ENCODE measurements at regions not wholly inside any gene's neighbourhood (a gene's known extent, or its start where the extent isn't known, plus 50 kb on each side); places are given as distances from the start of the nearest gene placed in this dataset.

DNA sequence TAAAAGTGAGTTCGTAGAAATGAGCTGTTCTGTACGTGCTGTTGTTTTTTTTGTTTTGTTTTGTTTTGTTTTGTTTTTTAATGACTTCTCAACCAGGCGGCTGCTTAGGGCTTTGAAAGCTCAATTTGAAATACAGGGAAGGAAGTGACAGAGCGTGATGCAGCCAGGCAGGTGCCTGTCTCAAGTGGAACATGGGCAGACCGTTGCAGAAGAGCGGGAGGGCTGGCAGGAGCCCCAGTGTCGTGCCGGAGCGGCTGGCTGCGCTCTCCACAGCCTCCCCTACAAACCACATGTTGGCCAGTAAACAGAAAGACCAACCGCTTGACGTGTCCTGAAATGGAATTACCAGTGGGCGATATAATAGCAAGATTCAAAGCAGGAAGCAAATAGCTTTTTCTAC is 164.9 kb upstream of the RREB1 start:
- DNase-seq = no peak
- H3K4me3 ChIP-seq (ENCODE audit: low read depth in 2 of 2, low read length in 1 of 2) = no peak overlapping the region
- TF ChIP-seq TEAD4 (IDR thresholded peaks at IDR 0.05; ENCODE audit: borderline replicate concordance, insufficient read depth) = no peak
- no peak for TF ChIP-seq RAD21 (IDR thresholded peaks at IDR 0.05; ENCODE audit: low read length)
- TF ChIP-seq FOXM1 (IDR thresholded peaks at IDR 0.05; ENCODE audit: low read depth) = no peak
- TF ChIP-seq GATA2 (CRISPR knock-in tag; IDR thresholded peaks at IDR 0.05) = no peak
- TF ChIP-seq NFIC (IDR thresholded peaks at IDR 0.05; ENCODE audit: borderline replicate concordance) = no peak
- TF ChIP-seq, protein P1, sequence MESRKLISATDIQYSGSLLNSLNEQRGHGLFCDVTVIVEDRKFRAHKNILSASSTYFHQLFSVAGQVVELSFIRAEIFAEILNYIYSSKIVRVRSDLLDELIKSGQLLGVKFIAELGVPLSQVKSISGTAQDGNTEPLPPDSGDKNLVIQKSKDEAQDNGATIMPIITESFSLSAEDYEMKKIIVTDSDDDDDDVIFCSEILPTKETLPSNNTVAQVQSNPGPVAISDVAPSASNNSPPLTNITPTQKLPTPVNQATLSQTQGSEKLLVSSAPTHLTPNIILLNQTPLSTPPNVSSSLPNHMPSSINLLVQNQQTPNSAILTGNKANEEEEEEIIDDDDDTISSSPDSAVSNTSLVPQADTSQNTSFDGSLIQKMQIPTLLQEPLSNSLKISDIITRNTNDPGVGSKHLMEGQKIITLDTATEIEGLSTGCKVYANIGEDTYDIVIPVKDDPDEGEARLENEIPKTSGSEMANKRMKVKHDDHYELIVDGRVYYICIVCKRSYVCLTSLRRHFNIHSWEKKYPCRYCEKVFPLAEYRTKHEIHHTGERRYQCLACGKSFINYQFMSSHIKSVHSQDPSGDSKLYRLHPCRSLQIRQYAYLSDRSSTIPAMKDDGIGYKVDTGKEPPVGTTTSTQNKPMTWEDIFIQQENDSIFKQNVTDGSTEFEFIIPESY (IDR thresholded peaks at IDR 0.05; ENCODE audit: borderline replicate concordance, low read depth) = no peak
- no peak for TF ChIP-seq TAF1 (IDR thresholded peaks at IDR 0.05; ENCODE audit: borderline replicate concordance, low read depth, low read length)
- TF ChIP-seq CHD2 (IDR thresholded peaks at IDR 0.05; ENCODE audit: low read length, partially characterized antibody) = no peak
- no peak for TF ChIP-seq FOXJ3 (CRISPR knock-in tag; IDR thresholded peaks at IDR 0.05)
- TF ChIP-seq, protein P2, sequence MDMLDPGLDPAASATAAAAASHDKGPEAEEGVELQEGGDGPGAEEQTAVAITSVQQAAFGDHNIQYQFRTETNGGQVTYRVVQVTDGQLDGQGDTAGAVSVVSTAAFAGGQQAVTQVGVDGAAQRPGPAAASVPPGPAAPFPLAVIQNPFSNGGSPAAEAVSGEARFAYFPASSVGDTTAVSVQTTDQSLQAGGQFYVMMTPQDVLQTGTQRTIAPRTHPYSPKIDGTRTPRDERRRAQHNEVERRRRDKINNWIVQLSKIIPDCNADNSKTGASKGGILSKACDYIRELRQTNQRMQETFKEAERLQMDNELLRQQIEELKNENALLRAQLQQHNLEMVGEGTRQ (IDR thresholded peaks at IDR 0.05; ENCODE audit: borderline replicate concordance, low read depth, low read length) = no peak
- TF ChIP-seq GABPA (IDR thresholded peaks at IDR 0.05; ENCODE audit: low read depth) = no peak
- no peak for TF ChIP-seq RFX5 (IDR thresholded peaks at IDR 0.05; ENCODE audit: low read length)

DNA sequence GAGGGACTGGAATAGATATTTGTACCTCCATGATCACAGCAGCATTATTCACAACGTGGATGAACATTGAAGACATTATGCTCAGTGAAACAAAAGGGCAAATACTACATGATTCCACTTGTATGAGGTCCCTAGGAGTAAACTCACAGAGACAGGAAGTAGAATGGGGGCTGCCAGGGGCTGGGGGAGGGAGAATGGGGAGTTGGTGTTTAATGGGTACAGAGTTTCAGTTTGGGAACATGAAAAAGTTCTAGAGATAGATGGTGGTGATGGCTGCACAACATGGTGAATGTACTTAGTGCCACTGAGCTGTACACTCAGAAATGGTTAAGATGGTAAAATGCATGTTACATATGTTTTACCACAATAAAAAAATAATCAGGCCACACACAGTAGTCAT is 164.3 kb upstream of the RREB1 start:
- no peak overlapping the region for H2AFZ ChIP-seq (ENCODE audit: low read depth)
- TF ChIP-seq RCOR1 (IDR thresholded peaks at IDR 0.05; ENCODE audit: low read length) (no peak), SMC3 (IDR thresholded peaks at IDR 0.05; ENCODE audit: low read depth, low read length) (no peak), TEAD4 (IDR thresholded peaks at IDR 0.05; ENCODE audit: borderline replicate concordance, insufficient read depth) (no peak), GABPA (IDR thresholded peaks at IDR 0.05; ENCODE audit: low read depth) (no peak), MXI1 (IDR thresholded peaks at IDR 0.05; ENCODE audit: low read depth, low read length) (no peak), EP300 (IDR thresholded peaks at IDR 0.05; ENCODE audit: borderline replicate concordance in 1 of 2, low read depth in 1 of 2, low read length in 1 of 2) (no peak), ELF1 (IDR thresholded peaks at IDR 0.05) (no peak), NRF1 (IDR thresholded peaks at IDR 0.05; ENCODE audit: low read depth, low read length) (no peak), FOXM1 (IDR thresholded peaks at IDR 0.05; ENCODE audit: low read depth) (no peak), TAF1 (IDR thresholded peaks at IDR 0.05; ENCODE audit: borderline replicate concordance, low read depth, low read length) (no peak)
- TF ChIP-seq, protein P3, sequence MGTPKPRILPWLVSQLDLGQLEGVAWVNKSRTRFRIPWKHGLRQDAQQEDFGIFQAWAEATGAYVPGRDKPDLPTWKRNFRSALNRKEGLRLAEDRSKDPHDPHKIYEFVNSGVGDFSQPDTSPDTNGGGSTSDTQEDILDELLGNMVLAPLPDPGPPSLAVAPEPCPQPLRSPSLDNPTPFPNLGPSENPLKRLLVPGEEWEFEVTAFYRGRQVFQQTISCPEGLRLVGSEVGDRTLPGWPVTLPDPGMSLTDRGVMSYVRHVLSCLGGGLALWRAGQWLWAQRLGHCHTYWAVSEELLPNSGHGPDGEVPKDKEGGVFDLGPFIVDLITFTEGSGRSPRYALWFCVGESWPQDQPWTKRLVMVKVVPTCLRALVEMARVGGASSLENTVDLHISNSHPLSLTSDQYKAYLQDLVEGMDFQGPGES (IDR thresholded peaks at IDR 0.05; ENCODE audit: low read depth, low read length) = no peak
- TF ChIP-seq, protein P1 (IDR thresholded peaks at IDR 0.05; ENCODE audit: borderline replicate concordance, low read depth) = no peak
- TF ChIP-seq, protein P4, sequence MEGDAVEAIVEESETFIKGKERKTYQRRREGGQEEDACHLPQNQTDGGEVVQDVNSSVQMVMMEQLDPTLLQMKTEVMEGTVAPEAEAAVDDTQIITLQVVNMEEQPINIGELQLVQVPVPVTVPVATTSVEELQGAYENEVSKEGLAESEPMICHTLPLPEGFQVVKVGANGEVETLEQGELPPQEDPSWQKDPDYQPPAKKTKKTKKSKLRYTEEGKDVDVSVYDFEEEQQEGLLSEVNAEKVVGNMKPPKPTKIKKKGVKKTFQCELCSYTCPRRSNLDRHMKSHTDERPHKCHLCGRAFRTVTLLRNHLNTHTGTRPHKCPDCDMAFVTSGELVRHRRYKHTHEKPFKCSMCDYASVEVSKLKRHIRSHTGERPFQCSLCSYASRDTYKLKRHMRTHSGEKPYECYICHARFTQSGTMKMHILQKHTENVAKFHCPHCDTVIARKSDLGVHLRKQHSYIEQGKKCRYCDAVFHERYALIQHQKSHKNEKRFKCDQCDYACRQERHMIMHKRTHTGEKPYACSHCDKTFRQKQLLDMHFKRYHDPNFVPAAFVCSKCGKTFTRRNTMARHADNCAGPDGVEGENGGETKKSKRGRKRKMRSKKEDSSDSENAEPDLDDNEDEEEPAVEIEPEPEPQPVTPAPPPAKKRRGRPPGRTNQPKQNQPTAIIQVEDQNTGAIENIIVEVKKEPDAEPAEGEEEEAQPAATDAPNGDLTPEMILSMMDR (IDR thresholded peaks at IDR 0.05) = no peak

More for the DNA sequence above, 164.9 kb upstream of the RREB1 start:
- no peaks in the 10 kb centered on the region for H3K36me3 ChIP-seq (replicated peaks in 1 of 2; ENCODE audit: control insufficient read depth in 1 of 2, insufficient read depth in 2 of 2, low read length in 1 of 2)
- no peaks in the 10 kb centered on the region for H4K20me1 ChIP-seq (ENCODE audit: insufficient read depth)
- H3F3A ChIP-seq (replicated peaks; ENCODE audit: insufficient read depth) = no peaks in the 10 kb centered on the region
- H3K9ac ChIP-seq = no peak overlapping the region
- H3K4me2 ChIP-seq = no peak overlapping the region
- no peak overlapping the region for H2AFZ ChIP-seq (ENCODE audit: low read depth)
- no peaks in the 10 kb centered on the region for H3K9me3 ChIP-seq
- H3K27ac ChIP-seq (ENCODE audit: low read depth in 2 of 2, low read length in 1 of 2) = no peak overlapping the region
- ChIA-PET POLR2A (no interaction called here), CTCF (no interaction called here)
- WGBS (ENCODE audit: low lambda C conversion rate) = 48% methylated on average over 13 of the region's 13 CpGs
- no peaks in the 10 kb centered on the region for H3K9me2 ChIP-seq
- no peaks in the 10 kb centered on the region for H3K27me3 ChIP-seq (ENCODE audit: insufficient read depth)
- H3K79me2 ChIP-seq (ENCODE audit: insufficient read depth) = no peaks in the 10 kb centered on the region
- no peaks in the 10 kb centered on the region for H3K4me1 ChIP-seq (ENCODE audit: control insufficient read depth in 1 of 2, insufficient read depth in 2 of 2, low read depth in 1 of 2, low read length in 1 of 2)

More for the DNA sequence above, 164.3 kb upstream of the RREB1 start:
- Histone ChIP-seq H3K9me3 (no peaks in the 10 kb centered on the region), H3K27ac (ENCODE audit: low read depth in 2 of 2, low read length in 1 of 2) (no peak overlapping the region), H4K20me1 (ENCODE audit: insufficient read depth) (no peaks in the 10 kb centered on the region), H3K27me3 (ENCODE audit: insufficient read depth) (no peaks in the 10 kb centered on the region), H3K9ac (no peak overlapping the region), H3F3A (replicated peaks; ENCODE audit: insufficient read depth) (no peaks in the 10 kb centered on the region), H3K4me3 (ENCODE audit: low read depth in 2 of 2, low read length in 1 of 2) (no peak overlapping the region), H3K4me1 (ENCODE audit: control insufficient read depth in 1 of 2, insufficient read depth in 2 of 2, low read depth in 1 of 2, low read length in 1 of 2) (no peaks in the 10 kb centered on the region), H3K9me2 (no peaks in the 10 kb centered on the region), H3K4me2 (no peak overlapping the region), H3K36me3 (replicated peaks in 1 of 2; ENCODE audit: control insufficient read depth in 1 of 2, insufficient read depth in 2 of 2, low read length in 1 of 2) (no peaks in the 10 kb centered on the region), H3K79me2 (ENCODE audit: insufficient read depth) (no peaks in the 10 kb centered on the region)
- POLR2A ChIA-PET = no interaction called here
- CTCF ChIA-PET = no interaction called here
- 15% methylated on average over 1 of the region's 1 CpG for WGBS (ENCODE audit: low lambda C conversion rate)
- DNase-seq = no peak

All from SK-N-SH (cell line).